ENCODE measurements at regions not wholly inside any gene's neighbourhood (a gene's known extent, or its start where the extent isn't known, plus 50 kb on each side); places are given as distances from the start of the nearest gene placed in this dataset.

DNA sequence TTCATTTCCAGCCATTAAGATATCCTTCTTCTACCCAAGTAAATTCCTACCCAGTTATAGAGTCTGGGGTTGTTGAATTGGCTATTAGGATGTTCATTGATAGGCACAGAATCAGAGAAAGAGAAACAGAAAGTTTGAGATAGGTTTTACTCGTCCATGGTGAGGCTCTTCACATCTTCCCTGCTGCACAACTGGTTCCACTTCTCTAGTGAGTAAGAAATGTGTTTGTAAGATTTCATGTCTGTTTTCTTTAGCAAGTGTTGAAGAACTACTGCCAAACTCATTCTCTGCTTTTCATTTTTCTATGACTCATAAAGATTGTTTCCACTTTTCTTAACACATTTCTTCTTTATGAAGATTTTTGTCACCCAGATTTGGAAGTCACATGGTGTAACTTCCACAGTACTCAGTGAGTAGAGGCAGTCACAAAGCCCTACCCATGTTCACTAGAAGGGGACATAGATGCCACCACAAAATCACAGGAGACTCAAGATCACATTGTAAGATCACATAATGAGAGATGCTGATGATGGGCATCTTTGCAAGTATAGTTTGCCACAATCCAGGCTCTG, 152.3 kb downstream of the SNX7 start:
- no peaks in the 10 kb centered on the region for H3K9me3 ChIP-seq
- H3K4me1 ChIP-seq = no peaks in the 10 kb centered on the region
- DNase-seq (ENCODE audit: low spot score in 2 of 2) = no peak
- H3K36me3 ChIP-seq (replicated peaks) = no peaks in the 10 kb centered on the region
- in situ Hi-C loops (cut with MboI; ENCODE audit: low sequenced_read_pairs) = no loop called here
- no peak overlapping the region for H3K4me3 ChIP-seq
- no peaks in the 10 kb centered on the region; the same call in 1 of the 2 replicates for H3K27me3 ChIP-seq (ENCODE audit: low read depth)

DNA sequence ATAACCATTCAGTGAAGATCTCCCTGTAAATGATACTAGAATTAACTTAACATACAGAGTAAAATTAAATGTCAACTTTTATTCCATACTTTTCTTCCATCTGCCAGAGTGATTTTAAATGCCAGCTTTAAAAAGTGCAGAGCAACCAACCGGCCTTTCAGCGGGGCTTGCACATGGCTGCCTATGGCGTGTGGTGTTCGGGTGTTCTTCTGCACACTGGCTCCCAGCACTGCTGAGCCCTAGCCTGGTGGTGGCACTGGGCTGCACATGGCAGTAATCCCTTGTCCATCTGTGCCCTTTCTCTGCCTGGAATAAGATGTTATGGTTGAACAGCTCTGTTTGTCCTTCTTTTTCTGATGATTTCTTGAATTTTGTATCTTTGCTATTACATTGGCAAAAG, 156.3 kb downstream of the SNX7 start:
- Histone ChIP-seq H3K4me3 (no peak overlapping the region), H3K4me1 (no peaks in the 10 kb centered on the region), H3K9me3 (no peaks in the 10 kb centered on the region), H3K27me3 (ENCODE audit: low read depth) (no peaks in the 10 kb centered on the region; the same call in 1 of the 2 replicates), H3K36me3 (replicated peaks) (no peaks in the 10 kb centered on the region)
- in situ Hi-C loops (cut with MboI; ENCODE audit: low sequenced_read_pairs) = no loop called here
- no peak for DNase-seq (ENCODE audit: low spot score in 2 of 2)

- Histone ChIP-seq H3K4me1 (no peaks in the 10 kb centered on the region), H3K4me3 (no peak overlapping the region), H3K9me3 (no peaks in the 10 kb centered on the region), H3K27me3 (ENCODE audit: low read depth) (no peaks in the 10 kb centered on the region), H3K36me3 (replicated peaks) (no peaks in the 10 kb centered on the region)
- DNase-seq (ENCODE audit: low spot score in 2 of 2) = no peak
- in situ Hi-C loops (cut with MboI; ENCODE audit: low sequenced_read_pairs) = no loop called here
Observed at GRCh38 chr1:98821379-98821778, 159.9 kb downstream of the SNX7 start.

GRCh38 chr1:98824736-98825135, 163.2 kb downstream of the SNX7 start:
- H3K36me3 ChIP-seq (replicated peaks) = no peaks in the 10 kb centered on the region
- no peaks in the 10 kb centered on the region for H3K9me3 ChIP-seq
- no peak for DNase-seq (ENCODE audit: low spot score in 2 of 2)
- H3K27me3 ChIP-seq (ENCODE audit: low read depth) = no peaks in the 10 kb centered on the region
- in situ Hi-C loops (cut with MboI; ENCODE audit: low sequenced_read_pairs) = no loop called here
- no peak overlapping the region for H3K4me3 ChIP-seq
- no peaks in the 10 kb centered on the region for H3K4me1 ChIP-seq

DNA sequence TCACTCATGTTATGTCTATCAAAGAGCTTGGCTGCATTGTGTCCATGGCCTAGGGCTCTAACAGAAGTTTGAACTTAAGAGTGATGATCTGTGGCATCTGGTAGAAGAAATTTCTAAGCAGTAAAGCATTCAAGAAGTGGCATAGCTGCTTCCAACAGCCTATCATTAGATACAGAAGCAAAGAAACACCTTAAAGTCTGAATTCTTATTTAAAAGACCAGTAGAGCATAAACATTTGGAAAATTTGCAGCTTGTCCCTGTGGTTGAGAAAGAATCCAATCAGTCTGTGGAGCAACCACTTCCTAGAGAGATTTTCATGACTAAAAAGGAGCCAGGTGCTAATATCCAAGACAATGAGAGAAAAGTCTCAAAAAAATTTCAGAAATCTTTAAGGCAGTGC, 165.5 kb downstream of the SNX7 start:
- no peaks in the 10 kb centered on the region for H3K27me3 ChIP-seq (ENCODE audit: low read depth)

DNA sequence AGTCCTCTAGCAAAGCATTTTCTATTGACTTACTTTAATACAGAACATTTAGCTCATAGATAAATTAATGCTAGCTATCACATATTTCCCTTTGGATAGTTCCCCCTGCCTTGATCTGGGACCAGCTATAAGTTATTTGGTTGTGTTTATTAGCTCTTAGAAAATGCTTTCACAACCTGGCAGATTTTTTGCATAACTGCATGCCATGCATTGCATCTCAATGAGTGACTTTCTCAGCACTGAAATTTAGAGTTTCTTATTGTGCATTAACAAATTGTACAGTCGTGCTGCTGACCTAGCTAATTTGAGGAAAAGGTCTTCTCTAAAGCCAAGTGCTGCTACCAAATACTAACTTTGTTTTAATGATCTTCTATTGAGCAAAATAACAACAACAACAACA, 164.8 kb downstream of the PLPPR5 start:
- in situ Hi-C loops (cut with MboI; ENCODE audit: low sequenced_read_pairs) = loop anchor here (10.0 kb wide), 1 partner anchor 65 kb away; no protein-coding TSS in a partner anchor
- Histone ChIP-seq H3K4me3 (no peak overlapping the region), H3K4me1 (no peaks in the 10 kb centered on the region), H3K36me3 (replicated peaks) (no peaks in the 10 kb centered on the region), H3K9me3 (no peaks in the 10 kb centered on the region), H3K27me3 (ENCODE audit: low read depth) (no peaks in the 10 kb centered on the region)
- no peak for DNase-seq (ENCODE audit: low spot score in 2 of 2)

More for the DNA sequence above, 165.5 kb downstream of the SNX7 start:
- no peaks in the 10 kb centered on the region for H3K36me3 ChIP-seq (replicated peaks)
- DNase-seq (ENCODE audit: low spot score in 2 of 2) = no peak
- in situ Hi-C loops (cut with MboI; ENCODE audit: low sequenced_read_pairs) = no loop called here
- no peak overlapping the region for H3K4me3 ChIP-seq
- no peaks in the 10 kb centered on the region for H3K9me3 ChIP-seq
- no peaks in the 10 kb centered on the region for H3K4me1 ChIP-seq
